HG02885 (cell line): ENCODE measurements at regions not wholly inside any gene's neighbourhood (a gene's known extent, or its start where the extent isn't known, plus 50 kb on each side); places are given as distances from the start of the nearest gene placed in this dataset.
"Not testable (repeated sequence)": the region's sequence is repeated elsewhere in the genome, so short reads cannot be mapped to it uniquely, and the experiment has no call there.

Experiments used
- ATAC-seq: cut with Tn5 transposase; IDR thresholded peaks from one replicate; pipeline ENCODE4 v1.9.1; 2021; ENCODE audit warnings: mild to moderate bottlenecking; ENCODE audit not compliant: unreplicated experiment, poor library complexity

DNA sequence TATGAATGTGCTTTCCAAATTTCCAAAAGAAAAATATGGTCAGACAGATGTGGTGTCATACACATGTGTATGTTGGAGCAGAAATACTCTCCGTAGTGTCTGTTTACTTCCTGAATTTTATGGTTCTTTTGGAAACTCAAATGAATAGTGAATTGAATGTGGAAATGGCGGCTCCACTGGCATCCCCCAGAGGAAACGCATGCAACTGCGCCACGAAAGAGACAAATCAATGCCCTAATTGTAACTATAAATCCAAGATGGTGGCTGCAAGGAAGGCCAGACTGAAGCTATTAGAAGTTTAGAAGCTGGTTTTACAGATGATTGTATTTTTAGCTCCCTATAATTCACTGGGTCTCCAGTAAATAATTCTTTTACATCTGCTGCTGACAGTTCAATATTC is 246.7 kb downstream of the FGFR2 start:
- no peak for ATAC-seq

DNA sequence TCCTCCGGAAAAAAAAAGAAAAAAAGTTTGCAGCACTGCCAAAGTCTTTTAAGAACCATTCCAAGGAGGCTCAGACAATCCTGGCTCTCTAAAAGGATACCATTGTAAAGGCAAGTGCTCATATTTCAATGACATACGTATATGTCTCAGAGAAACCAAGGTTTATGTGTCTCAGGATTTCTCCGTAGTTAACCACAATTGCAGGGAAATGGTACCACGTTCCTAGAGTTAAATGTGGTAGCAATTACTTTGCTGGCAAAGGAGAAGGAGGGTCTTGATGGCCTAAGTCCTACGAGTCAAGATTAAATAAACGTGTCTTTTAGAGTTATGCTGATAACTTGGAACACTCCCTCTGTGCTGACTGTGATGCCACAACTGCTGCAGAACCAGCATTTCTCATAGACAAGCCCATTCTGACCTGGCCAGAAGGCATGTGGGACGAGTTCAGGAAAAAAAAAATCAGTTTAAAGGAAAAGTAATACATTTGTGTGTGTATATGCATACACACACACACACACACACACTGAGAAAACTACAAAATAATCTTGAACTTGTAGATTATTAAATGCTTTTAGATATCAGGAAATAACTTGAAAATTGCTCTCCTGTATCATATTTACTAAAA is 245.9 kb downstream of the FGFR2 start:
- ATAC-seq, result no peak

DNA sequence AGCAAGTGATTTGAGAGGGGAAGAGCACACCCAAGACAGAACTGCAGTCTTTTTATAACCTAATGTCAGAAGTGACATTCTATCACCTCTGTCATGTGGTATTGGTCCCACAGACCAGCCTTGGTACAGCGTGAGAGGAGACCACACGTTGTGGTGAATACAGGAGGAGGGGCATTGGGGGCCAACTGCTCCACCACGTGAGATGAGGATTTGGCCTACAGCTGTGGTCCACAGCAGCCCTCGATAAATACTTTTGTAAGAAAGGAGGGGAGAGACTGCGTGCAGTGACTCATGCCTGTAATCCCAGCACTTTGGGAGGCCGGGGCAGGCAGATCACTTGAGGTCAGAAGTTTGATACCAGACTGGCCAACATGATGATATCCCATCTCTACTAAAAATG is 243.1 kb downstream of the FGFR2 start:
- ATAC-seq, result no peak

DNA sequence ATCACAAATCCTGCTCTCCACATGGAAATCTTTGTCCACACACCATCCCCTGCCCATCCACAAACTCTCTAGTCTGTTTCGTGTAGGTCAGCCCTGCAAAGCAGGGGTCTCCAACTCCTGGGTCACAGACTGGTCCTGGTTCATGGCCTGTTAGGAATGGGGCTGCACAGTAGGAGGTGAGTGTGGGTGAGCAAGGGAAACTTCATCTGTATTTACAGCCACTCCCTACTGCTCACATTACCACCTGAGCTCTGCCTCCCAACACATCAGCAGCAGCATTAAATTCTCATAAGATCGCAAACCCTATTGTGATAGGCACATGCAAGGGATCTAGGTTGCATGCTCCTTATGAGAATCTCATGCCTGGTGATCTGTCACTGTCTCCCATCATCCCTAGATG is 242.1 kb downstream of the FGFR2 start:
- no peak for ATAC-seq

DNA sequence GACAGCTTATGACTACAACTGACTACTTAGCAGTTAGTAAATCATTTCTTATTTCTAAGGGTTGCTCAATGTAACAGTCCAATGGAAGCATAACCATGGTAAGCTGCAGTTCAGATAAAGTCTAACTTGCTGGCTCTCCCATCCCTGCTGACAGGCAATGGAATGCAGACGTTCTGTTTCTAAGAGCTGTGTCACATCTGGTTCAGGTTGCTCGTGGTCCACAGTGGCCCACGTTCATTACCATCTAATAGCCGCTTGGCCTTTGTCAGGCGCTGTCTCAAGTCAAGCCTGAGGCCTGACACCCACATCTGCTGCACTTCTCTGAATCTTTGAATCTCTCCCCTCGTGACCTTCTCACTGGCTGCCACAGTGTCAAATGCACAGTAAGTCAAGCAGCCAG is 240.8 kb downstream of the FGFR2 start:
- no peak for ATAC-seq

DNA sequence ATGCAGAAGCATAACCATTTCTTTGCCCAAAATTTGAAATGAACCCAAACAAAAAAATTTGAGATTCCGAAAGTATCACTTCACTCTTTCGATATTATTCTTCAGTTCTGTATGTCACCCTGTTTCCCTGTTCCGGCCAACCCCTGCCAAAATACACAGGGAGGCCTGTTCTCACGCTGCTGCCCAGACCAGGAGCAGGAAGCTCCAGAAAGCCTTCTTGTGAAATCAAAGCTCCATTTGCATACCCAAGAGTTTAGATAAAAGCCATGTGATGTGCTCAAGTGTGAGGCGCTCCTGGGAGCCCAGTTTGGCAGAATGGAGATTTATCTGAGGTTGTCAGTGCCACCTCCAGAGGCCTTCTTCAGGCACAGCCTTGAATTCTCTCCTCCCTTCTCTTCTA is 236.2 kb downstream of the FGFR2 start:
- no peak for ATAC-seq

DNA sequence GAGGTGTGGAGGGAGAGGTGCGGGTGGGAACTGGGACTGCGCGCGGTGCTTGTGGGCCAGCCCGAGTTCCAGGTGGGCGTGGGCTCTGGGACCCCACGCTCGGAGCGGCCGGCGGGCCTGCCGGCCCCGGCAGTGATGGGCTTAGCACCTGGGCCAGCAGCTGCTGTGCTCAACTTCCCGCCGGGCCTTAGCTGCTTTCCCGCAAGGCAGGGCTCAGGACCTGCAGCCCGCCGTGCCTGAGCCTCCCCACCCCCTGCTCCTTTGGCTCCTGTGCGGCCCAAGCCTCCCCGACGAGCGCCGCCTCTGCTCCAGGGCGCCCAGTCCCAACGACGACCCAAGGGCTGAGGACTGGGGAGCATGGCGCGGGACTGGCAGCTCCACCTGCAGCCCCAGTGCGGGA is 232.7 kb downstream of the FGFR2 start:
- ATAC-seq, result no peak

DNA sequence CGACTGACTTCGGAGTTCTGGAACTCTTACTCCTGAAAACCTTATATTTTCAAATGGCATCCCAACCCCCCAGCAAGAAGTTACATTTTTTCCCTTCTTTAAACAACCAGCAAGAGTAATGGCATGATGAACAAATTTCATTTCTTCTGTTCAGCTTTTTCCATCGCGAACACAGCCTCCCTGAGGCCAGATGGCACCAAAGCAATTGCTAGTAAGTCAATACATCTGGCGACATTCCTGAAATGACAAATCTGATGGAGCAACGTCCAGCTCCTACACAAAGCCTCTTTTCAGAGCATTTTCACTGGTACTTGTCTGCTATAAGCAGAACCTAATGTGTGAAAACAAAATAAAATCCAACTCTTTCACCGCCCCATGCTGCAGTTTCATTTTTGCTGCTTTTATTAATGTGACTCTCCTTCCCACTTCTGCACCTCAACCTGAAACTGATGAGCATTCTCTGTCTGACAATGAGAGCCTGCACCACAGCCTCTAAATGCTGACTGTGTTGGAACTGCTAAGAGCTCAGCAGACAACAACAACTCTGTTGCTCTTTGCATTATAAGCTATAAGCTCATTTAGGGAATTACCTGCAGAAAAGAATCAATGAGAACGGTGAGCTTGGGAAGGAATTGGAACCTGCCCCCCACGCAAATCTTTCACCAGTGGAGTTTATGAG is 229.8 kb downstream of the FGFR2 start:
- no peak for ATAC-seq

DNA sequence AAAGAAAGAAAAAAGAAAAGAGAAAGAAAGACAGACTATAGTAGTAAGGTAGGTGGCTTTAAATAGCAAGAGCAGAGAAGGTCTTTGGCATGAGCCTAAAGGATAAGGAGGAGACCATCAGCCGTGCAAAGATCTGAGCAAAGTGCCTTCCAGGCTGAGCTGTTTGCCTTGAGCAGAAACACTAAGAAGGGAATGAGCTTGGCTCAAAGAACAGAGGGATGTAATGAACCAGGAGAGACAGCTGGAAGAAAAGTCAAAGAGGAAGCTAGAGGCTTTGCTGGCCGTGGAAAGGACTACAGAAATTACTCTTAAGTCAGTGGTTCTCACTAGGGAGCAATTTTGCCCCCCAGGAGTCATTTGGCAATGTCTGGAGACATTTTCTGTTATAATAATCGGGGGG is 228.6 kb downstream of the FGFR2 start:
- ATAC-seq, result no peak

DNA sequence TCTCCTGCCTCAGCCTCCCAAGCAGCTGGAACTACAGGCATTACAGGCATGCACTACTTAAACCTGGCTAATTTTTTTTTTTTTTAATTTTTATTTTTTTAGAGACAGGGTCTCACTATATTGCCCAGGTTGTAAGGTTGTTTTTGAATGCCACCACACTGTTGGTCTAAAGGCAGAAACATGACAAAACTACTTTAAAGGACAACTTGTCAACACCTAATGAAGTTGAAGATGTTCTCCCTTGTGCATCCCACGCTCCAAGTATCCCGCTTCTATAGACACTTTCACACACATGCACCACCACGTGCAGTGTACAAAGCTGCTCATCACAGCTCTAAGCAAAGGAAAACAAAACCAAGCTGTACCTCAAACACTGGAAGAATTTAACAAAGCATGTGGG is 226.4 kb downstream of the FGFR2 start:
- ATAC-seq, result no peak

DNA sequence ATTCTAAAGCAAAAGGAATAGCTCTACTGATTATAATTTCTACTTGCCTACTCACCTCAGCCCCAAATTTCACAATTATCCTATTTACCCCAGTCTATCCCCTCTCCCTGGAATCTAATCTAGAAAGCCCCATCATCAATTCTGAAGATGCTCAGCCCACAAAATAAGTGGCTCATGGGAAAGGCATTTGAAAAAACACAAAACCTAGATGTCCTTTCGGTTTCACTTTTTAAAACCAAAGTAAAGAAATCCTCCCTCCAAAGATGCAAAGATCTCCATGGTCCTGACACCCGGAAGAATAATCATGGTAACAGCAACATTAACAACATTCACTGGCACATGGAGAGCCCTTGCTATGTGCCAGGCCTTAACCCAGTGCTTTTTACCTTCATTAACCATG is 224.8 kb downstream of the FGFR2 start:
- ATAC-seq, result no peak

DNA sequence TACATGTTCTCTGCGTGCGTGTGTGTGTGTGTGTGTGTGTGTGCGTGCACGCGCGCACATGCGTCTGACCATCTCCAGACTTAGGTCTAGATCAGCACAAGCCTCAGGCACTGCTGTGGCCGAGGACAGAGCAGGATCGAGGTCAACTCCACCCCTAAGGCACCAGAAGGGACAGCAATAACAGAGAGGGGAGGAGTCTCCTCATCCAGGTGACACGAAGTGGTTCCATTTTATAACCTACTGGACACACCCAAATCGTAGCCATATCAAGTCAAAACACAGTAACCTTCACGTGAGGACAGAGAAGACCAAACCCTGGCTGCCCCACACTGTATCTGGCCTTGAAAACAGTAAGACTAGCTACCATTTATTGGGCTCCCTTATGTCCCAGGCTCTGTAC is 224.1 kb downstream of the FGFR2 start:
- ATAC-seq, result no peak

DNA sequence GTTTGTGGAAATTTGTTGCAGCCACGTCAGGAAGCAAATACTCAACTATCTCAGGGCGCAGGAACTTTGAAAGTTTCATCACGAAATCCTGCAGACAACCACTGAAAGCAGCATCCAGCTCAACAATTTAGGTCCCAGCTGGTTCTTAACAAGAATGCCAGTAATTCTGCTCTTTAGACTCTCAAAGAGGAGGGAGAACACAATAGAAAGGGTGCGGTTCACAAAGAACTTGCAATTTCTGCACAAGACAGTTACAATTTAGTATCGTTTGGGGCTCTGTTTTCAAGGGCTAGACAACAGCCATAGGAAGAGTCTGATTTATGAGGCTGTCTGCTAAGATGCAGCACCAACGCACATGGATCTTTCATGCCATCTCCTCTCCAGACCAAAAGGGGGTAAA is 223.1 kb downstream of the FGFR2 start:
- no peak for ATAC-seq

DNA sequence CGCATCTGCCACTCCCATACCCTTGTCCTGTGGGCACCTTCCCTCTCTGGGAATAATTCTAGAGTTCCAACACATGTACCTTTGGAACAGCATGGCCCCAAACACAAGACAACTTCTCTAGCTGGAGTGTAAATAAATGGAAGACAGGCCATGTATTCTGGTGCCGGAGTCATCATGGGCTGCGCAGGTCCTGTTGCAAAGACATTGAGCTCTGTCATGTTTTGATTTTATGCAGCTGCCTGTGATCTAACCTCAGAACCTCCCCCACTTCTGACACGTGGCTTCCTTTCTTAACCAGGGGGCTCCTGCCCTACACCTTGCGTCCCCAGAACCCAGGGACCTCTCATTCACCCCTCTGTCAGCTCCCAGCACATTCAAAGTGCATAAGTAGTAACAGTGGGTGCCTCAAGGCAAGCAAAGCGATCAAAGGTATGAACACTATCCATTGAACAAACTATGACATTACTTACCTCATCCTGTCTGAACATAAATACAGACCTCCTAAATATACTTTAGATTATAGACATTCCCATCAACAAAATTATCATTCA is 219.9 kb downstream of the FGFR2 start:
- no peak for ATAC-seq

DNA sequence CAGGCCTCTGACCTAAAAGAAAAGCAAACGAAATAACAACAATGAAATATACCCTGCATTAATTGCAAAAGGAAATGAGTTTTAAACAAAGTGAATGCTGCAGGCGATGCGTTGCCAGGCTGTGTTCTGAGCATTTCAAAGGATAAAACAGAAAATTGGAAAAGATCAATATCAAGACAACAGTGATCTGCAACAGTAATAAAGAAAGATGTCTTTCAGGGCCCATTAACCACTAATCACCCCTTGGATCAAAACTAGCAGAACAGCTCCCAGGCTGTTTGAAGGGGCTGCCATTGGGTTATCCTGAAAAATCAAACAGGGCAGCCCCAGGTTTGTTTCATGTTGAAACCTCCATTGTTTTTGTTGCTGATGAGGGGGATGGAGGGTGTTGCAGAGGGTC is 219.2 kb downstream of the FGFR2 start:
- no peak for ATAC-seq

DNA sequence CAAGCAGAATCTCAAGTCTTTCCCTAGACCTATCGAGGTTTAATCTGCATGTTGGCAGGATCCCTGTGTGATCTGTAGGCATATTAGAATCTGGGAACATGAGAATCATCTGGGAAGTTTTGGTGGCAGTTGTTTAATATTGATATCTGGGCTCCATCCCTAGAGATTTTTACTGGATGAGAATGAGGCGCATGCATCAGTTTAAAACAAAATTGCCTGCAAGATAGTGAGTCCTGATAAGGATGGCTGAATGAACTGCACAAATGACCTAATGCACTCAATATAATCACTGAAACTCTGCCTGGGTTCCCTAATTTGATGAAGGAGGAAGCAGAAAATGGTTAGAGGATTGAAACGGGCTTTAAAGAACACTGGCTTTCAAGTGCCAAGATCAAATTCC is 218.0 kb downstream of the FGFR2 start:
- no peak for ATAC-seq

DNA sequence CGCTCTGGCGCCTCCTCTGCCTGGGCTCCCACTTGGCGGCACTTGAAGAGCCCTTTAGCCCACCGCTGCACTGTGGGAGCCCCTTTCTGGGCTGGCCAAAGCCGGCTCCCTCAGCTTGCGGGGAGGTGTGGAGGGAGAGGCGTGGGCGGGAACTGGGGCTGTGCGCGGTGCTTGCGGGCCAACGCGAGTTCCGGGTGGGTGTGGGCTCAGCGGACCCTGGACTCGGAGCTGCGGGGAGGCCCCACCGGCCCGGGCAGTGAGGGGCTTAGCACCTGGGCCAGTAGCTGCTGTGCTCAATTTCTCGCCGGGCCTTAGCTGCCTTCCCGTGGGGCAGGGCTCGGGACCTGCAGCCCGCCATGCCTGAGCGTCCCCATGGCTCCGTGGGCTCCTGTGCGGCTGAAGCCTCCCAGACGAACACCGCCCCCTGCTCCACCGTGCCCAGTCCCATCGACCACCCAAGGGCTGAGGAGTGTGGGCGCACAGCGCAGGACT is 216.2 kb downstream of the FGFR2 start:
- ATAC-seq, result not testable (repeated sequence)

DNA sequence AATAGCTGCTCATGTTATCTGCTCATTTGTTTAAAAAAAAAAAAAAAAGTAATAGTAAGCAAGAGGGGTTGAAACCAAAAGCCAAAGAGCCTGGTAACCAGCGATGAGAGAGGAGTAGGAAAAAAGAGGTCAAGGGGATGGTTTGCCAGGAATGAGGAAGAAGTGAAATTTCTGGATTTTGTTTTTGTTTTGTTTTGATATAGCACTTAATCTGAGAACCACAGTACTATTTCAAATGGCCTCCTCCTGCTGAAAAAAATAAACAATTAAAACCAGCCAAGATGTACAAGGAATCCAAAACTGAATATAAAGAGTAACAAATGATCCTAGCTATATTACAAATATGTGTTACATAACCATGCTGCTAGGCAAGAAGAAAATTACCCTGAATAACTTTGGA is 213.1 kb downstream of the FGFR2 start:
- ATAC-seq, result no peak

DNA sequence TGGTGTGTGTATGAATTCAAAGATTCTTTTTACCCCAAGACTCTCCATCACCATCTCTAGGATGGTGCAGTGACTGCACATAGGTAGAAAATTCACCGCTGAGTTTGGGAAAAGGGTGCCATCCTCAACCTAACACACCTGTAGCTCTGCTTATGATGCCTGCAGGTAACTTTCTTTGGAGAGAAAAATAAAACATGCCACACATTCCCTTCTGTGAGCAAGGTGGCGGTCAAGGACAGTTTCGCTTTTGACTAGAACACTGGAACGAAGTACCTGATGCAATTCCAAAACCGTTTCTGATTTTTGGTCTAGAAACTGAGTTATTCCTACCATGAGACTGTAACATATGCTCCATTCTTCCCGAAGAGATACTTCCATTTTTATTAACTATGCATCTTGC is 205.6 kb downstream of the FGFR2 start:
- ATAC-seq, result no peak

DNA sequence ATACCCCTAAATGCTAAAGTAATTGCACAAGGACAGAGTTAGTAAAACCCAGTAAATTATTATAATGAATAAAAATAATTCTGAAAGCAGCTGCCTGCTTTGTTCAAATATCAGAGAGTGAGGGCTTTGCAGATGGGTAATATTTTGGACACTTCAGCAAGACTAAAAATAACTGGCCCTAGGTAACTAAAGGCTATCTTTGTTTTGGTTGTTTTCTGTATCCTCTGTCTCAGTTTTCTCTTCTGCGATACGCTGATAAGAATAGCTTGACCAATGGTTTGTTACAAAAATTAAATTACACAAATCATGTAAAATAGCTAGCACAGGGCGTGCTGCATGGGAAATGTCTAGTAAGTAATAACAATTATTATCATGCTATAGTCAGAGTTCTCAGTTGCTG is 204.7 kb downstream of the FGFR2 start:
- ATAC-seq, result no peak

DNA sequence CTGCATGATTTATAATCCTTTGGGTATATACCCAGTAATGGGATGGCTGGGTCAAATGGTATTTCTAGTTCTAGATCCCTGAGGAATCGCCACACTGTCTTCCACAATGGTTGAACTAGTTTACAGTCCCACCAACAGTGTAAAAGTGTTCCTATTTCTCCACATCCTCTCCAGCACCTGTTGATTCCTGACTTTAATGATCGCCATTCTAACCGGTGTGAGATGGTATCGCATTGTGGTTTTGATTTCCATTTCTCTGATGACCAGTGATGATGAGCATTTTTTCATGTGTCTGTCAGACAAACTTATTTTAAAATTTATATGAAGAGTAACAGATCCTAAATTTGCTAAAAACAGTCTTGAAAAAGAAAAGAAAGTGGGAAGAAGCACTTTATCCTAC is 197.7 kb downstream of the FGFR2 start:
- not testable (repeated sequence) for ATAC-seq

DNA sequence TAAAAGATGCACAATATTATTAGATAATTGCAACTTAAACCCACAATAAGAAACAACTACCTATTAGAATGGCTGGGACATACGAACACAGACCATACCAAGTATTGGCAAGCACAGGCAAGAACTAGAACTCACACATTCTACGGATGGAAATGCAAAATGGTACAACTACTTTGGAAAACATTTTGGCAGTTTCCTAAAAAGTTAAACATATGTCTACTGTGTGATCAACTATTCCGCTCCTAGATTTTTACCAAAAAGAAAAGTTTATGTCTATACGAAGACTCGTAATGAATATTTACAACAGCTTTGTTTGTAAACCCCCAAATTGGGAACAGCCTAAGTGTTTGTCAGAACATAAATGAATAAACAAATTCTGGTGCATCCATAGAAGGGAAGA is 194.7 kb downstream of the FGFR2 start:
- no peak for ATAC-seq
